HepG2 (cell line): ENCODE measurements at regions not wholly inside any gene's neighbourhood (a gene's known extent, or its start where the extent isn't known, plus 50 kb on each side); places are given as distances from the start of the nearest gene placed in this dataset.

Experiments used
- ATAC-seq: fragments of 200-7000 bp; cut with Tn5 transposase; 3 replicates; pipeline ENCODE4 v1.9.1; 2020; ENCODE audit warnings: mild to moderate bottlenecking, moderate library complexity
- BruUV-seq: library from RNA; stranded (reverse); fragments of 400-500 nt; replicated peaks from 2 replicates; lab custom pipeline; 2021; lab: Mats Ljungman, UMichigan
- CTCF ChIA-PET: fragments of 300-600 bp; formaldehyde crosslinking; extraction: SDS; loops from one replicate; lab custom pipeline; 2021; ENCODE audit warnings: low total read pairs, inconsistent platforms, low intra/inter-chr PET ratio; lab: Yijun Ruan, JAX
- POLR2A ChIA-PET: fragments of 350-600 bp; sonication (Branson Sonifier 250); formaldehyde crosslinking; loops from one replicate; lab custom pipeline; 2020; ENCODE audit warnings: antibody characterized with exemption, inconsistent platforms; lab: Yijun Ruan, JAX
- DNase-seq: peaks from one replicate; pipeline ENCODE4 v3.0.0-alpha.2; 2015; ENCODE audit warnings: low spot score
- FAIRE-seq: peaks from 3 replicates; lab custom pipeline; 2011; peaks lifted over from hg19 to GRCh38; lab: Jason Lieb, UNC
- H2AFZ ChIP-seq: one replicate; pipeline ENCODE4 v1.6.1; 2011; ENCODE audit warnings: low read length, inconsistent platforms
- H3K27ac ChIP-seq: fragments of 300-600 bp; 3 replicates; pipeline ENCODE4 v1.8.0; 2011; ENCODE audit warnings: mixed run types, mild to moderate bottlenecking, mixed read lengths, low read length, inconsistent platforms; ENCODE audit not compliant: insufficient read depth; ENCODE audit errors: extremely low read length
- H3K27me3 ChIP-seq, 2 experiments: fragments of 200-600 bp in 1 of 2; 2 replicates in 1 of 2; 3 replicates in 1 of 2; pipeline versions ENCODE4 v1.6.0 to v1.8.0; 2011; ENCODE audit warnings: low read length in 2 of 2, mild to moderate bottlenecking in 2 of 2, moderate library complexity in 2 of 2, inconsistent platforms in 1 of 2; ENCODE audit not compliant: insufficient read depth in 2 of 2, control insufficient read depth in 1 of 2
- H3K36me3 ChIP-seq, 2 experiments: fragments of 200-600 bp in 1 of 2; replicated peaks in 1 of 2; 2 replicates in 1 of 2; 3 replicates in 1 of 2; pipeline versions ENCODE4 v1.5.1 to v1.8.0; 2011; ENCODE audit warnings: low read length in 2 of 2, inconsistent platforms in 1 of 2; ENCODE audit not compliant: insufficient read depth in 2 of 2, control insufficient read depth in 1 of 2
- H3K4me1 ChIP-seq: 2 replicates; pipeline ENCODE4 v1.5.1; 2012; ENCODE audit warnings: low read length, inconsistent platforms; ENCODE audit not compliant: insufficient read depth
- H3K4me2 ChIP-seq: 2 replicates; pipeline ENCODE4 v1.6.0; 2011; ENCODE audit warnings: low read depth, low read length, inconsistent platforms
- H3K4me3 ChIP-seq, 3 experiments: fragments of 200-600 bp in 1 of 3; sonication (generic), shearing (Covaris generic) in 1 of 3; replicated peaks in 1 of 3; 2 replicates each; pipeline ENCODE4 v1.5.1; 2011 to 2016; ENCODE audit warnings: low read length in 3 of 3, inconsistent platforms in 2 of 3, low read depth in 2 of 3, mild to moderate bottlenecking in 2 of 3, control low read depth in 1 of 3, mixed read lengths in 1 of 3; ENCODE audit not compliant: insufficient read depth in 1 of 3
- H3K79me2 ChIP-seq: one replicate; pipeline ENCODE4 v1.6.1; 2011; ENCODE audit warnings: low read length, inconsistent platforms; ENCODE audit not compliant: insufficient read depth
- H3K9ac ChIP-seq: 2 replicates; pipeline ENCODE4 v1.6.0; 2011; ENCODE audit warnings: mild to moderate bottlenecking, low read depth, low read length, inconsistent platforms; ENCODE audit not compliant: insufficient read depth
- H3K9me3 ChIP-seq: 2 replicates; pipeline ENCODE4 v1.5.1; 2012; ENCODE audit warnings: mild to moderate bottlenecking, low read length
- H4K20me1 ChIP-seq: 2 replicates; pipeline ENCODE4 v1.6.0; 2011; ENCODE audit warnings: inconsistent platforms, mild to moderate bottlenecking, low read length, moderate library complexity; ENCODE audit not compliant: insufficient read depth
- GRHL1 ChIP-seq: sonication (generic); formaldehyde crosslinking; conservative IDR thresholded peaks from 2 replicates; pipeline ENCODE4 v1.8.0; 2022; ENCODE audit warnings: missing genetic modification reagents
- HNRNPL ChIP-seq: fragments of 200-400 bp; formaldehyde crosslinking; IDR thresholded peaks from 2 replicates; pipeline ENCODE4 v1.6.1; 2017; ENCODE audit warnings: mild to moderate bottlenecking, low read depth, low read length
- IRF1 ChIP-seq: sonication (generic); formaldehyde crosslinking; IDR thresholded peaks from 2 replicates; pipeline ENCODE4 v1.4.0; 2020; ENCODE audit warnings: low read depth, mild to moderate bottlenecking, missing genetic modification reagents
- KDM3A ChIP-seq: IDR thresholded peaks from 2 replicates; pipeline ENCODE4 v1.6.1; 2018; ENCODE audit warnings: low read depth, missing compliant biosample characterization
- KLF13 ChIP-seq: sonication (generic); formaldehyde crosslinking; IDR thresholded peaks from 2 replicates; pipeline ENCODE4 v1.4.0; 2020; ENCODE audit warnings: mild to moderate bottlenecking, missing genetic modification reagents
- KLF15 ChIP-seq: sonication (generic); formaldehyde crosslinking; IDR thresholded peaks from 2 replicates; pipeline ENCODE4 v1.8.1; 2023; ENCODE audit warnings: borderline replicate concordance, mild to moderate bottlenecking, inconsistent platforms, missing genetic modification reagents, mixed read lengths
- MZF1 ChIP-seq: sonication (generic); formaldehyde crosslinking; IDR thresholded peaks from 2 replicates; pipeline ENCODE4 v1.8.1; 2023; ENCODE audit warnings: mild to moderate bottlenecking, missing genetic modification reagents, borderline replicate concordance
- NFRKB ChIP-seq: fragments of 450-650 bp; IDR thresholded peaks from 2 replicates; pipeline ENCODE4 v1.6.1; 2017
- NR2F6 ChIP-seq, 2 experiments: IDR thresholded peaks; 2 replicates each; pipeline ENCODE4 v1.6.1; 2016; ENCODE audit warnings: antibody characterized with exemption in 1 of 2, mild to moderate bottlenecking in 1 of 2
- SALL2 ChIP-seq: sonication (generic); formaldehyde crosslinking; IDR thresholded peaks from 2 replicates; pipeline ENCODE4 v1.8.1; 2023; ENCODE audit warnings: mild to moderate bottlenecking, missing genetic modification reagents, inconsistent platforms
- ZFP36L1 ChIP-seq: sonication (generic); formaldehyde crosslinking; IDR thresholded peaks from 2 replicates; pipeline ENCODE4 v1.8.0; 2022; ENCODE audit warnings: mild to moderate bottlenecking, missing genetic modification reagents, moderate library complexity
- ZNF276 ChIP-seq: sonication (generic); formaldehyde crosslinking; IDR thresholded peaks from 2 replicates; pipeline ENCODE4 v1.4.0; 2020; ENCODE audit warnings: mild to moderate bottlenecking, low read depth, missing genetic modification reagents
- ZNF282 ChIP-seq: fragments of 450-650 bp; IDR thresholded peaks from 2 replicates; pipeline ENCODE4 v1.6.1; 2018; ENCODE audit not compliant: partially characterized antibody
- ZNF337 ChIP-seq: sonication (generic); formaldehyde crosslinking; IDR thresholded peaks from 2 replicates; pipeline ENCODE4 v1.5.1; 2020; ENCODE audit warnings: missing genetic modification reagents, low read depth, mild to moderate bottlenecking, borderline replicate concordance
- ZNF562 ChIP-seq: sonication (generic); formaldehyde crosslinking; IDR thresholded peaks from 2 replicates; pipeline ENCODE4 v1.8.0; 2022; ENCODE audit warnings: missing genetic modification reagents, borderline replicate concordance
- ZNF788 ChIP-seq: sonication (generic); formaldehyde crosslinking; IDR thresholded peaks from 2 replicates; pipeline ENCODE4 v1.5.0; 2020; ENCODE audit warnings: mild to moderate bottlenecking, missing genetic modification reagents, borderline replicate concordance
- WGBS: methylation state at CpG from one replicate; pipeline ENCODE4 v1.1.6; 2017; ENCODE audit warnings: low lambda C conversion rate; 5-methylcytosine and 5-hydroxymethylcytosine counted together
- in situ Hi-C: cut with HindIII; loops from 2 replicates; pipeline ENCODE4 v1.10.0; 2017; ENCODE audit warnings: low pct_unique_long_range_greater_than_20kb; ENCODE audit not compliant: extremely low pct_ligation_motif_present
- intact Hi-C: fragments of 100-400 bp; cut with micrococcal nuclease; formaldehyde crosslinking; loops from one replicate; pipeline ENCODE4 v1.10.0; 2022; ENCODE audit not compliant: unreplicated experiment
- TF ChIP-seq, protein P1 (sequence below): sonication (generic); formaldehyde crosslinking; conservative IDR thresholded peaks from 2 replicates; pipeline ENCODE4 v1.4.0; 2020; ENCODE audit warnings: missing genetic modification reagents
- TF ChIP-seq, protein P2 (sequence below): sonication (generic); formaldehyde crosslinking; IDR thresholded peaks from 2 replicates; pipeline ENCODE4 v1.9.0; 2022; ENCODE audit warnings: low read depth, missing genetic modification reagents

DNA sequence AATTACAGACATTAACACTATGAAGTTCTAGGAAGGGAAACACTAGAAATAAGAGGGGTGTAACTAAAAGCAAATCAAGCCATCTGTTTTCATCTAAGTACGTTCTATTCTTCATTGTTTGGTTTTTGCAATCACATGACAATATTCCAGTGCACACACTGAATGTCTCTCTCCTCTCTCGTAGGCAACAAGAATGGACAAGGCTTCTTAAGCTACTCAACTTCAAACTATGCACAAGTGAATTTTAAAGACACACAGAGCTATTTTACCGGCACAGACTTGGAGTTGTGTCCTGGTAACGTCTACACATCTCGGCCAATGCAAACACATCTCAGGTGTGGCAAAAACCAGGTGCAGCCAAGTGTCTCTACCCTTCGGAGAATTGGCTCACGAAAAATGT, 173.3 kb downstream of the PRKX start:
- H3K4me3 ChIP-seq = no peak overlapping the region
- WGBS = 2% methylated on average over 7 of the region's 7 CpGs
- ChIA-PET CTCF (no interaction called here), POLR2A (no interaction called here)
- H3K9ac ChIP-seq = no peak overlapping the region
- DNase-seq (no peak), ATAC-seq (no peak)
- no peak overlapping the region for H3K4me2 ChIP-seq
- no peaks in the 10 kb centered on the region for H3K4me1 ChIP-seq
- no TSS peak for BruUV-seq
- no peak overlapping the region for H3K27ac ChIP-seq
- H3K27me3 ChIP-seq = no peaks in the 10 kb centered on the region
- H3K79me2 ChIP-seq = no peaks in the 10 kb centered on the region
- no peaks in the 10 kb centered on the region for H3K36me3 ChIP-seq
- H3K9me3 ChIP-seq = no peaks in the 10 kb centered on the region
- intact Hi-C loops = no loop called here
- in situ Hi-C loops = no loop called here
- H2AFZ ChIP-seq = no peak overlapping the region
- TF ChIP-seq MZF1 = no peak
- TF ChIP-seq, protein P1, sequence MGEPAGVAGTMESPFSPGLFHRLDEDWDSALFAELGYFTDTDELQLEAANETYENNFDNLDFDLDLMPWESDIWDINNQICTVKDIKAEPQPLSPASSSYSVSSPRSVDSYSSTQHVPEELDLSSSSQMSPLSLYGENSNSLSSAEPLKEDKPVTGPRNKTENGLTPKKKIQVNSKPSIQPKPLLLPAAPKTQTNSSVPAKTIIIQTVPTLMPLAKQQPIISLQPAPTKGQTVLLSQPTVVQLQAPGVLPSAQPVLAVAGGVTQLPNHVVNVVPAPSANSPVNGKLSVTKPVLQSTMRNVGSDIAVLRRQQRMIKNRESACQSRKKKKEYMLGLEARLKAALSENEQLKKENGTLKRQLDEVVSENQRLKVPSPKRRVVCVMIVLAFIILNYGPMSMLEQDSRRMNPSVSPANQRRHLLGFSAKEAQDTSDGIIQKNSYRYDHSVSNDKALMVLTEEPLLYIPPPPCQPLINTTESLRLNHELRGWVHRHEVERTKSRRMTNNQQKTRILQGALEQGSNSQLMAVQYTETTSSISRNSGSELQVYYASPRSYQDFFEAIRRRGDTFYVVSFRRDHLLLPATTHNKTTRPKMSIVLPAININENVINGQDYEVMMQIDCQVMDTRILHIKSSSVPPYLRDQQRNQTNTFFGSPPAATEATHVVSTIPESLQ = no peak
- TF ChIP-seq SALL2 (CRISPR knock-in tag) = no peak
- TF ChIP-seq ZNF788 (CRISPR knock-in tag) = no peak
- TF ChIP-seq IRF1 (CRISPR knock-in tag) = no peak
- no peak for TF ChIP-seq KLF15 (CRISPR knock-in tag)
- no peak for TF ChIP-seq NFRKB
- no peak for TF ChIP-seq ZNF562 (CRISPR knock-in tag)
- TF ChIP-seq, protein P2, sequence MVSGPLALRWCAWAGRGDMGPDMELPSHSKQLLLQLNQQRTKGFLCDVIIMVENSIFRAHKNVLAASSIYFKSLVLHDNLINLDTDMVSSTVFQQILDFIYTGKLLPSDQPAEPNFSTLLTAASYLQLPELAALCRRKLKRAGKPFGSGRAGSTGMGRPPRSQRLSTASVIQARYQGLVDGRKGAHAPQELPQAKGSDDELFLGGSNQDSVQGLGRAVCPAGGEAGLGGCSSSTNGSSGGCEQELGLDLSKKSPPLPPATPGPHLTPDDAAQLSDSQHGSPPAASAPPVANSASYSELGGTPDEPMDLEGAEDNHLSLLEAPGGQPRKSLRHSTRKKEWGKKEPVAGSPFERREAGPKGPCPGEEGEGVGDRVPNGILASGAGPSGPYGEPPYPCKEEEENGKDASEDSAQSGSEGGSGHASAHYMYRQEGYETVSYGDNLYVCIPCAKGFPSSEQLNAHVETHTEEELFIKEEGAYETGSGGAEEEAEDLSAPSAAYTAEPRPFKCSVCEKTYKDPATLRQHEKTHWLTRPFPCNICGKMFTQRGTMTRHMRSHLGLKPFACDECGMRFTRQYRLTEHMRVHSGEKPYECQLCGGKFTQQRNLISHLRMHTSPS (CRISPR knock-in tag) = no peak
- no peak for TF ChIP-seq ZNF337 (CRISPR knock-in tag)
- TF ChIP-seq ZNF276 (CRISPR knock-in tag) = no peak
- no peak for TF ChIP-seq NR2F6 (IDR thresholded peaks at IDR 0.05)
- no peak for TF ChIP-seq NR2F6 (CRISPR knock-in tag; IDR thresholded peaks at IDR 0.05)
- no peak for TF ChIP-seq ZNF282
- TF ChIP-seq KLF13 = no peak
- no peak for TF ChIP-seq HNRNPL
- no peak for TF ChIP-seq KDM3A (CRISPR knock-in tag)
- TF ChIP-seq GRHL1 (CRISPR knock-in tag) = no peak
- no peak for TF ChIP-seq ZFP36L1 (CRISPR knock-in tag)
- TF ChIP-seq, all 625 proteins: peak for 0
- FAIRE-seq = no peak
- H4K20me1 ChIP-seq = no peaks in the 10 kb centered on the region
